HG02571 (cell line): ENCODE measurements at regions not wholly inside any gene's neighbourhood (a gene's known extent, or its start where the extent isn't known, plus 50 kb on each side); places are given as distances from the start of the nearest gene placed in this dataset.
A peak's percentile ranks its signal among the peaks of the same experiment; 100 is the strongest.
"Not testable (repeated sequence)": the region's sequence is repeated elsewhere in the genome, so short reads cannot be mapped to it uniquely, and the experiment has no call there.

Source experiments
- ATAC-seq: cut with Tn5 transposase; IDR thresholded peaks from one replicate; pipeline ENCODE4 v1.9.1; 2021; ENCODE audit warnings: mild to moderate bottlenecking, moderate library complexity; ENCODE audit not compliant: unreplicated experiment

- ATAC-seq, result no peak
Measured at GRCh38 chr12:89875809-89876208, 167.2 kb upstream of the ATP2B1 start.

- no peak for ATAC-seq
Measured at GRCh38 chr12:89875225-89875624, 166.6 kb upstream of the ATP2B1 start.

- no peak for ATAC-seq
Measured at GRCh38 chr12:89874146-89874545, 165.5 kb upstream of the ATP2B1 start.

- ATAC-seq, result peak; percentile 58
Measured at GRCh38 chr12:89873745-89874144, 165.1 kb upstream of the ATP2B1 start.

GRCh38 chr12:89872922-89873630, 164.4 kb upstream of the ATP2B1 start:
- no peak for ATAC-seq

- no peak for ATAC-seq
Measured at GRCh38 chr12:89870413-89871184, 162.0 kb upstream of the ATP2B1 start.

- ATAC-seq, result not testable (repeated sequence)
Measured at GRCh38 chr12:89867611-89868010, 159.0 kb upstream of the ATP2B1 start.

- no peak for ATAC-seq
Measured at GRCh38 chr12:89864411-89864810, 155.8 kb upstream of the ATP2B1 start.

GRCh38 chr12:89863968-89864367, 155.3 kb upstream of the ATP2B1 start:
- ATAC-seq, result no peak

- ATAC-seq, result peak; percentile 74
Measured at GRCh38 chr12:89863493-89863938, 154.9 kb upstream of the ATP2B1 start.

- peak; percentile 67 for ATAC-seq
Measured at GRCh38 chr12:89862511-89863445, 154.1 kb upstream of the ATP2B1 start.

- ATAC-seq, result no peak
Measured at GRCh38 chr12:89861086-89861485, 152.4 kb upstream of the ATP2B1 start.

- ATAC-seq, result no peak
Measured at GRCh38 chr12:89859508-89860220, 151.0 kb upstream of the ATP2B1 start.

GRCh38 chr12:89858718-89859117, 150.1 kb upstream of the ATP2B1 start:
- no peak for ATAC-seq

GRCh38 chr12:89857652-89858274, 149.1 kb upstream of the ATP2B1 start:
- ATAC-seq, result no peak

- ATAC-seq, result peak; percentile 88
Measured at GRCh38 chr12:89856431-89856830, 147.8 kb upstream of the ATP2B1 start.

GRCh38 chr12:89848732-89849131, 140.1 kb upstream of the ATP2B1 start:
- ATAC-seq, result no peak

- ATAC-seq, result no peak
Measured at GRCh38 chr12:89846473-89847055, 137.9 kb upstream of the ATP2B1 start.

- no peak for ATAC-seq
Measured at GRCh38 chr12:89845767-89846166, 137.1 kb upstream of the ATP2B1 start.

GRCh38 chr12:89845366-89845765, 136.7 kb upstream of the ATP2B1 start:
- no peak for ATAC-seq
